22Rv1 (cell line): ENCODE measurements at regions not wholly inside any gene's neighbourhood (a gene's known extent, or its start where the extent isn't known, plus 50 kb on each side); places are given as distances from the start of the nearest gene placed in this dataset.

Source experiments
- H3K27ac ChIP-seq: fragments of 450-650 bp; 2 replicates; pipeline ENCODE4 v1.5.1; 2017
- CTCF ChIP-seq: fragments of 450-650 bp; IDR thresholded peaks from 2 replicates; pipeline ENCODE4 v1.5.1; 2017; ENCODE audit warnings: mild to moderate bottlenecking
- ZFX ChIP-seq: fragments of 450-650 bp; IDR thresholded peaks from 2 replicates; pipeline ENCODE4 v1.6.1; 2017; ENCODE audit warnings: antibody characterized with exemption, borderline replicate concordance

GRCh38 chr3:6522191-6522590 lies 338.7 kb upstream of the GRM7 start:
- no peak overlapping the region for H3K27ac ChIP-seq
- TF ChIP-seq ZFX = no peak
- TF ChIP-seq CTCF = no peak

- H3K27ac ChIP-seq = no peak overlapping the region
These were observed 337.9 kb upstream of the GRM7 start for GRCh38 chr3:6523043-6523442.

GRCh38 chr3:6524479-6524878 lies 336.4 kb upstream of the GRM7 start:
- no peak overlapping the region for H3K27ac ChIP-seq
- no peak for TF ChIP-seq CTCF
- TF ChIP-seq ZFX = no peak

More at GRCh38 chr3:6523043-6523442, 337.9 kb upstream of the GRM7 start:
- TF ChIP-seq ZFX (no peak), CTCF (no peak)

- no peak for TF ChIP-seq CTCF
- no peak overlapping the region for H3K27ac ChIP-seq
These were observed 334.6 kb upstream of the GRM7 start for GRCh38 chr3:6526321-6526720.

GRCh38 chr3:6526861-6527260 lies 334.1 kb upstream of the GRM7 start:
- TF ChIP-seq CTCF (no peak), ZFX (no peak)
- H3K27ac ChIP-seq = no peak overlapping the region

- no peak for TF ChIP-seq ZFX
- TF ChIP-seq CTCF = no peak
- H3K27ac ChIP-seq = no peak overlapping the region
These were observed 332.0 kb upstream of the GRM7 start for GRCh38 chr3:6528951-6529350.

GRCh38 chr3:6531153-6531552 lies 329.8 kb upstream of the GRM7 start:
- H3K27ac ChIP-seq = no peak overlapping the region
- TF ChIP-seq CTCF (no peak), ZFX (no peak)
